HepG2 (cell line): ENCODE measurements at regions not wholly inside any gene's neighbourhood (a gene's known extent, or its start where the extent isn't known, plus 50 kb on each side); places are given as distances from the start of the nearest gene placed in this dataset.

Experiments used
- CEBPB ChIP-seq: IDR thresholded peaks from 2 replicates; pipeline ENCODE4 v1.6.1; 2011; ENCODE audit warnings: low read depth, low read length, improper control_type of control experiment, borderline replicate concordance
- CTCF ChIP-seq: sonication (generic); formaldehyde crosslinking; IDR thresholded peaks from 2 replicates; pipeline ENCODE4 v1.5.0; 2020; ENCODE audit warnings: mild to moderate bottlenecking, missing genetic modification reagents, moderate library complexity
- ETV6 ChIP-seq: sonication (generic); formaldehyde crosslinking; conservative IDR thresholded peaks from 2 replicates; pipeline ENCODE4 v1.4.0; 2020; ENCODE audit warnings: missing genetic modification reagents
- EZH2 ChIP-seq: conservative IDR thresholded peaks from 2 replicates; pipeline ENCODE4 v1.6.1; 2012; ENCODE audit warnings: mild to moderate bottlenecking, low read depth, low read length, moderate library complexity
- HNRNPL ChIP-seq: fragments of 200-400 bp; formaldehyde crosslinking; IDR thresholded peaks from 2 replicates; pipeline ENCODE4 v1.6.1; 2017; ENCODE audit warnings: mild to moderate bottlenecking, low read depth, low read length
- MAFK ChIP-seq, 2 experiments: IDR thresholded peaks in 1 of 2; conservative IDR thresholded peaks in 1 of 2; 2 replicates each; pipeline ENCODE4 v1.6.1; 2011; ENCODE audit warnings: improper control_type of control experiment in 2 of 2, low read length in 2 of 2
- NCOA5 ChIP-seq: sonication (generic); formaldehyde crosslinking; IDR thresholded peaks from 2 replicates; pipeline ENCODE4 v1.4.0; 2020; ENCODE audit warnings: missing genetic modification reagents
- NR1H2 ChIP-seq: sonication (generic); formaldehyde crosslinking; IDR thresholded peaks from 2 replicates; pipeline ENCODE4 v1.8.1; 2022; ENCODE audit warnings: low read depth, missing genetic modification reagents, borderline replicate concordance
- RFX5 ChIP-seq: IDR thresholded peaks from 2 replicates; pipeline ENCODE4 v1.6.1; 2011; ENCODE audit warnings: low read depth, low read length, improper control_type of control experiment
- STAG1 ChIP-seq: sonication (generic); formaldehyde crosslinking; IDR thresholded peaks from 2 replicates; pipeline ENCODE4 v1.4.0; 2020; ENCODE audit warnings: missing genetic modification reagents
- TRAFD1 ChIP-seq: sonication (generic); formaldehyde crosslinking; IDR thresholded peaks from 2 replicates; pipeline ENCODE4 v1.5.1; 2020; ENCODE audit warnings: missing genetic modification reagents, mild to moderate bottlenecking, borderline replicate concordance
- ZNF710 ChIP-seq: sonication (generic); formaldehyde crosslinking; IDR thresholded peaks from 2 replicates; pipeline ENCODE4 v1.5.0; 2020; ENCODE audit warnings: mild to moderate bottlenecking, missing genetic modification reagents, borderline replicate concordance

- TF ChIP-seq EZH2 (no peak), ZNF710 (CRISPR knock-in tag) (no peak), NCOA5 (CRISPR knock-in tag) (no peak), RFX5 (peak; percentile 19; the same call in 1 of the 2 replicates), NR1H2 (CRISPR knock-in tag) (peak; percentile 27; the same call in 1 of the 2 replicates), CTCF (CRISPR knock-in tag) (no peak), STAG1 (CRISPR knock-in tag) (no peak), HNRNPL (no peak), ETV6 (CRISPR knock-in tag) (no peak), MAFK (conservative IDR thresholded peaks at IDR 0.05 in 1 of 2, IDR thresholded peaks at IDR 0.05 in 1 of 2; ENCODE audit: low read length in 2 of 2) (no peak), CEBPB (0 out of 2 replicates have a peak, but pooled peaks have one; percentile 17), TRAFD1 (CRISPR knock-in tag) (no peak)
Measured at GRCh38 chr6:26157251-26158075, 70.2 kb downstream of the HFE start.
